HG03135 (cell line): ENCODE measurements at regions not wholly inside any gene's neighbourhood (a gene's known extent, or its start where the extent isn't known, plus 50 kb on each side); places are given as distances from the start of the nearest gene placed in this dataset.

Experiments used
- ATAC-seq: cut with Tn5 transposase; IDR thresholded peaks from one replicate; pipeline ENCODE4 v1.9.1; 2021; ENCODE audit warnings: mild to moderate bottlenecking, moderate library complexity; ENCODE audit not compliant: unreplicated experiment

DNA sequence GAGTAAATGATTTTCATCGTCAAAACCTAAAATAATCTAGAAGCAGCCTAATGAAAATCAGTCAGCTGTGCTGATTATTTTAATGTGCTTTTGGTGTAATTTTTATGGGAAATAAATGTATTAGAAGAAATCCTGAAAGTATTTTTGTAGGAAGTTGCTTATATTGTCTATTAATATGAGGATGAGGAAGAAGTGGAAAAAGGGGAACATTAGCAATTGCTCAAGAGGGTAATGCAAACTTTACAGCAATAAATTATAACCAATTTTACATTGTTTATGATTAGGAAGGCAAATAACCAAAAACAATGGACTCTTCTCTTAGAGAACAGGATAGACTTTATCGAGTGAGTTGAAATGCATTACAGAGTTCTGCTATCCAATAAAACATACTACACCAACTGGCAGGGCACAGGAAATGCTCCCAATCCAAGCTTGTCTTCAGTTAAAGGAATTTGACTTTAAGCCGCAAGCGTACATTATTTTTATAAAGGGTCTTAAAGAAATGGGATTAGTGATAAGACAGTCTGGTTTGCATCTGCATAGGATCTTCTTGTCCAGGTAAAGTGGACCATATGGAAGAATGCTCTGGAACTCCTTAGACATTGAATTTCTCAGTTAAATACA is 374.8 kb downstream of the PDGFC start:
- no peak for ATAC-seq

DNA sequence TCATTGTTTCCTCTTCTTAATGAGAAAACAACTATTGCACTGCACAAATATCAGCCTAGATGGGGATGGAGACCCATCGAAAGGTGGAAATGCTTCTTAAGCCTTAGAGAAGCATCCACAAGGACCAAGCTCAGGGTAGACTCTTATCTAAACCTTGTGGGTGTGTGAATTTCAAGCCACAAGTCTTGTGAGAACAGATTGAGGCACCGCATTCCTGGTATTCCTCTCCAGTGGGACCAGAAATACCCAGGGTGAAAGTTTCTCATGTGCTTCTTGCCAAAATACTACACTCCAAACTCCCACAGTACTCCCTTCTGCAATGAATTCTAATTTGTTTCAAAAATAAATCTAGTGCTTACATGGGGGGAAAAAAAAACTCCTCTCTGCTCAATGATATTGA is 375.6 kb downstream of the PDGFC start:
- ATAC-seq: no peak

DNA sequence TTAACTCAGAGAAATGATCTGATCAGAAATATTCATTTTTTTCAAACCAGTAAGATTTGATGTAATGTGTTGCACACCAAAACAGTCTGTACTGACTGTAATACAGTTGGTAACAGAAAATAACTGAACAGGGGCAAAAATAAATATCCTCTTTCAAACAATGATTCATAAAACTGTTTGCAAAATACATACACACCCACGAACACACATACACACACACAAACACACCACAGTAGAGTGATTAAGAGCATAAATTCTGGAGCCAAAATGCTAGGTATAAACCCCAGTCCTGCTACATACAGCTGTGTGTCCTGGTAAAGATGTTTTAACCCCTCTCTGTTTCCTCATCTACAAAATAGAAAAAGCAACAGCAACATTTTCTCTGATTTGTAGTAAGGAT is 376.6 kb downstream of the PDGFC start:
- ATAC-seq: no peak

DNA sequence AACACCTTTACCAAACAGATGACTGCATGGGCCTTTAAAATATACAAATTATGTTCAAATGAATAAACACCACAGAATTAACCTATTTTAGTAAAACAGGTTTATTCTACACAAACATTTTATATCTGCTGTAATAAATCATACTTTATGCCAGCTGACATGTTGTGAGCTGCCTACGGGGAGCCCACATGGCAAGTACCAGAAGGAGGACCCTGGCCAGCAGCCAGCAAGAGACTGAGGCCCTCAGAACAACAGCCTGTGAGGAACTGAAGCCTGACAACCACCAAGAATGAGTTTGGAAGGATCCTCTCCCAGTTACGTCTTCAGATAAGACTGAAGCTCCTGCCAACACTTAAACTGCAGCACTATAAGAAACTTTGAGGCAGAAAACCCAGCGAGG is 377.0 kb downstream of the PDGFC start:
- ATAC-seq: no peak

DNA sequence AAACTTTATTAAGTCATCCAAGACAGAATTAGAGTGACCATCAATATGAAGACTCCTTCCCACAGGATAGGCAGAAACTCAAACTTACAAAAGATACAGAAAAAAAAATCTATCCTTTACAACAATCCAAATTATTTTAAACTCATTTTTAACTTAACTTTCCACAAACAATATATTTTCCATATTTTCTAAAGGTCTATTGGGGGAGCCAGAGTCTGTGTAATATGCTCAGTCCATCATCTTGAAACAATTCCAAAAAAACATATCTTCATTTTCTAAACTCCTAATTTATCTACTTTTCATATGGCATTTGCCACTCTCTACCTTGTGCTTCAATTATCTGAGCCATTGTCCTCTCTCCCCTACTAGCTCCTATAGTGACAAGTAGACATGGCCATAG is 378.1 kb downstream of the PDGFC start:
- ATAC-seq: no peak

DNA sequence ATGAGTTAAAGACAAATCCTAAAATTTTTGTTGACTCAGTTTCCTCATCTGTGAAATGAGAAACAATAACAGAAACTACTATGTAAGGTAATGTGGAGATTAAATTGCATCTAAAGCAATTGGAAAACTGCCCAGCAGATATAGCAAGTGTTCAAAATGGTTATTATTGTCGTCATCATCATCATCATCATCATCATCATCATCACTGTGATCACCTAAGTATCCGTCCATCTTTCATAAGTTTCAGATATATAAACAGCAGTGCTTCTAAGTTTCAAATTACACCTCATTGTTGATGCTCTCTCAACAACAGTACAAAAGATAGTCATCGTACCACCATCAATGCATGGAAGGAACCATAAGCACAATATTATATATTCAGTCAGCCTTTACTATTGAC is 379.9 kb downstream of the PDGFC start:
- no peak for ATAC-seq

DNA sequence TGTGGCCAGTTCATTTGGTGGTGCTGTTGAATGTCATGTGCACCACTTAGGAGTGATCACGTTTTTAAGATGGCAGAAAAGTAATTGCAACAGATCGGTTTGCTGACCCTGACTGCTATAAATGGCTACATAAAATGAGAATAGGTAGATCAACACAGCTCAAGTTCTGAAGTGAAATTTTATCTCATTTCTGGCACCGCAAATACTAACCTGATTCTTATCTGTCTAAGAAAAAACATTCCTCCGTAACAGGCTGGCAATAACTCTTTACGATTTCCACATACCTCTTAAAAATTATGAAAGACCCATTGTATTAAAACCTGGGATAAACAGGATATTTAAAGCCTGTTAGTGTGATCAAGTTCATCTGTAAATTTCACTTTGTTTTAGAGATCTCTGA is 387.5 kb downstream of the PDGFC start:
- no peak for ATAC-seq

DNA sequence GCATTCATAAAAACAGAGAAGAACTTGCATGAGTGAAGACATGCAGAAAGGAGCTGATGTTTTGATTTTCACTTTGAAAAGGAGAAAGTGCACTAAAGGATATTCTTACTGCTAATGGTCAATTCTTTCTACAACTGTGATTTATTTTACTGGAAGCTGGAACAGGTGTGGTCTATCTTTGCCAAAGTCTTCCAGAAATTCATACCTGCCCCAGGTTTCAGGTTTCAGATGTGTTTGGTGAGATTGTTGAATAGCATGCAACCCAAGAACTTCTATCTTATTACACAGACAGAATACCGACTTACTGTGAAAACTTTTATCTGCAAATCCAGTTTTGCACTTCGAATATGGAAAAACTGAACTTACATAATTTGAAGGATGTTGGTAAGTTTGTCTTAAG is 388.3 kb downstream of the PDGFC start:
- ATAC-seq: no peak

DNA sequence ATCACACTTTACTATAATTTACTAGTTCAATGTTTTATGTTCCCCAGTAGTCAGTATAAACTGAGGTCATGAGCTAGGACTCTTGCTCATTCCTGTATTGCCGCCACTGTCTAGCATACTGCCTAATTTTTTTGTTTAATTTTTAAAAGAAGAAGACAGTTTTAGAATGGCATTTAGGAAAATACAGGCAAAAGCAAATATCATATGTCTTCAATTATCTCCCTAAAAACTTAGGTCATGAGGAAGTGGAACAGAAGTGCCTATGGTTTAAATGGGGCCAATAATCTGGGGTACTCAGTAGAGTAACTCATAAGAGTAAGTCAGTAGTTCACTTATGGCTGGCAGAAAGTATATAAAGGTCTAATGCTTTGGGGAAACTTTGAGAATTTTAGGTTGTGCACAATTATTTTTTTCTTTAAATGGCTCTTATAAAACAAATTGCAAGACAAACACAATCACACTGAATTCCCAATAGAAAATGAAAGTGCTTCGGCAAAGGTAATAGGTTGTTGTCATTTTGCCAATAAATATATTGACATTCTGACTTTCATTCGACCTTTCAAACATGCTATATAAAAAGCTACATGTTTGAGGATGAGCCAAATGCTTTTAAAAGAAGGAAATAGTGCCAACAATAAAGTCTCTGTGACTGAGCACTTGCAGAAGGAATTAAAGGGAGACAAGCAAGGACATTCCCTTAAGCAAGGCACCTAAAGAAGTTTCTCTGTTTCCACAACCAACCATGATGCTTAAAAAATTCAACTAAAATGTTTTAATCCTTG is 390.1 kb downstream of the PDGFC start:
- no peak for ATAC-seq

DNA sequence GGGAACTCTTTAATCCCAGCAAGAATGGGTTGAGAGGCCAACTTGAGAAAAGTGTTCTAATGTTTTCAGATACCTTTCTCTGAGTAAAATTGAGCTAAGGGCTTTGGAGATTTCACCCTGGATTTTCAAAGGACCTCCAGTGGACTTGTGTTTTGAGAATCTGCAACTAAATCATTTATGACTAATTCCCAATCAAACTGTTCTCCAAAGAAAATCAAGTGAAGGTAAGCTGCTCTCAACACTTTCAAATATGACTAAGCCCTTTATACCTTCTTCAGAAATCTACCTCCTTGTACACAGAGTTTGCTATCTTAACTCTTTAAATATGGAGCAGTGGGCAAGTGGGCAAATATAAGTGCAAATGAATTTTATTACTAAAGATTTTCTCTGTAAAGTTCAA is 392.9 kb downstream of the PDGFC start:
- no peak for ATAC-seq

DNA sequence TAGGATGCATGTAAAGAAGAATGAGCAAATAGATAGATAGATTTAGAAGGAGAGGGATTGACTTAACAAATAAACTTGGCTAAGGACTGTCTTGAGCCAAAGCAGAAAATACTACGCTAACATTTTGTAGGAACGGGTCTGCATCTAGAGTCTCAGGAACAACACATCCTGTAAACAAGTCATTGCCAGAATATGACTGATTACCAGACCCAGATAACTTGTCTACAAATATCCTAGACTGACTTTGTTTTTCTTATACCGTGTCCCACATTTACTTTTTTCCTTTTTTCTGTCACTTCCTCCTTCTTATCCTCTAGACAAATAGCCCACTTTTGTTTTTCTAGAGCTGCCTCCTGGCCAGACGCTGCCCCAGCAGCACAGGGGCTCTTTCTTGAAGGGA is 393.6 kb downstream of the PDGFC start:
- no peak for ATAC-seq

DNA sequence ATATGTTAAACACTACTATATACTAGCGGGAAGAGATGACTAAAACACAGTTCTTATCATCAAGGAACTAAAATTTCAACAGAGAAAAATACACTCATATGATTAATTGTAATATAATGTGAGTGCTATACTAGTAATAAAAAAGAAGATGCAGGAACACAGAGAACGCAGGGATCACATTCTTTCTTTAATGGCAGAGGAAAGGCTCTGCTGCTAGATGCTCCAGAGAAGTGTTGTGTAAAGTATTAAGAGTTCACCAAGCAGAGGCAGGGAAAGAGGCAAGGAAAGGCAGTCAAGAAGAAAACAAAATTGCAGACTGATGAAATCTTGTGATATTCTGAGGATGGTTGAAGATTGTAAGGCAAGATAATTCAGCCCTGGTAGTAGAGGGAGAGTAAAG is 394.7 kb downstream of the PDGFC start:
- no peak for ATAC-seq

DNA sequence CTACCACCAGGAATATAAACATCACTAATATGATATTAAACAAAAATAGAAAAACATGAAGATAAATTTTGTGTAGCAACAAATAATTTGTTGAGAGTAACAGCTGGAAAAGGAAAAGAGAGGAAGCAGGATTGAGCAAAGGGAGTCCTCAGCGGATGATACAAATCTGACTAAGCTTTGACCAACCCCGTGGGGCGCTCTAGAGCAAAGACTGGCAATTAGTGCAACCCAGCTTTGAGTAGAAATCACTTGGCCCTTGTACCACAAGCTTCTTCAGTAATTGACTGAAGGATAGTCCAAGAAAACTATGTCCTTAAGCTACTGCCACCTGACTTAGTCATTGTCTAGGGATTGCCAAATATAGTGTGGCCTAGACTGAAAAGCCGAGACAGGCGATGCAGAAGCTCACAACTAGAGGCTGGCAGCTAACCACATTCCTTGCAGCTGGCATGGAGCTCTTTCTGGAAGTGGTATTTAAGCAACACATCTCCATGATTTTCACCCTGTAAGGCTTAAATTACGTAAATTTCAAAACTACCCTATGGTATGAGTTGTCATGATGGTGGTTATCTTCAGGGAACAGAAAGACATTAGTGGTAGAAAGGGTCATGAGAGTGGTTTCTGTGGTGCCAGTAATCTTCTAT is 396.0 kb downstream of the PDGFC start:
- no peak for ATAC-seq

DNA sequence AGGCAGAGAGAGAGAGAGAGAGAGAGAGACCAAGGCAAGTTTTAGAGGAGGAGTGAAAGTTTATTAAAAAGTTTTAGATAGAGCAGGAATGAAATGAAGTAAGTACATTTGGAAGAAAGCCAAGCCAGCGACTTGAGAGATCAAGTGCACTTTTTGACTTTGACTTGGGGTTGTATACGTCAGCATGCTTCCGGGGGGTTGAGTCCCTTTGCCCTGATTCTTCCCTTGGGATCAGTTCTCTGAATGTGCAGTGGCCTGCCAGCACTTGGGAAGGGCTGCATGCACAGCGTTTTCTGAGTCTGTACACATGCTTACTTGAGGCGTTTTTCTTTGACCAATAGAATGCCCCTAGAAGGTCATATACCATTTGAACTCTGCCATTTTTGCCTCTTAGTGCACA is 400.5 kb downstream of the PDGFC start:
- ATAC-seq: no peak

DNA sequence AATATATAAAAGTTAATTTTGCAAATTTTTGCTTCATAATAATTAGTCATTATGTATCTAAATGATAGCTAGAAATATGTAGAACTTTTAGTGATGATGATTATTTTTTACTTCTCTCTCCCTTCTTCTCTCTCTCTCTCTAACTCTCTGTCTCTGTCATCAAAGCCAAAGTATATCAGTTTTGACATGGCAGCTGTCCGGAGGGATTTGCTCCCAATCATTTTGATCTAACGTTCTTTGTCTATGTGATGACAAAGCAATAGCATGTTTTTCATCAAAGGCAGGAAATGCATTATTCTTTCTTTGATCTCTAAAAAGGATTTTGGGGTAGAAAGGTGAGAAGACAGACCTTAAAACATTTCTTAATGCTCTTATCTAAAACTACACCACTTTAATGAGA is 402.1 kb downstream of the PDGFC start:
- ATAC-seq: no peak

DNA sequence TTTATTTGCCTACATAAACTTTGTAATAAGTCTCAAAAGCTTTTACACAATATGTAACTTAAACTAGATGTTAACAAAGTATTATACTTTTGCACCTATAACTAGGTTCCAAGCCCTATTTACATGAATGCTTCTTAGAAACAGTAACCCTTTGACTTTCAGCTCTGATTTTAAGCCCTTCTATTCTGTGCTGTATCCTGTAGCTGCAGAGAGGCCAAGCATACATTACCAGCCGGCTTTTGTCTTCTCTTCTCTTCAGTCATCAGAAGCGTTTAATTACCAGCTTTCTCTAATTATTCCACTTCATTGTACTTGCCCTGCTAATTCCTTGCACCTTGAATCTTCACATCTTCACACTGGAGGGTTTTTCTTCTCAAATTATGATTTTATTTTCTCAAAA is 403.1 kb downstream of the PDGFC start:
- no peak for ATAC-seq

DNA sequence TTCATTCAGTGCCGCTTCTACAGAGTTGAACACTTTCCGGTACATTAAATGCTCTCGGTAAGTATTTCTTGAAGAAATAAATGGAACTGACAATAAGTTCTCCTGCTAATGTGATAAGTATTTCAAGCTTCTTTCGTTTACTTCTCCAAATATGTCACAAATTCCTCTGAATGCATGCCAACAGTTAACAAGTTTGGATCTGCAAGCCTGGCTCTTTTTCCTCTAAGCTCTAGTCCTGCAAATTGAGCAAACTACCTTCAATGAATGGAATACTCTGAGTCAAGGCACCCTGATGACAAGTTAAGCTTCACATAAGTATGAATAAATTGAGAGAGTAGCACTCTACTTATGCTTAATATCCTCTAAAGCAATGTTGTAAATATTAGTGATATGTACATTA is 403.6 kb downstream of the PDGFC start:
- no peak for ATAC-seq

DNA sequence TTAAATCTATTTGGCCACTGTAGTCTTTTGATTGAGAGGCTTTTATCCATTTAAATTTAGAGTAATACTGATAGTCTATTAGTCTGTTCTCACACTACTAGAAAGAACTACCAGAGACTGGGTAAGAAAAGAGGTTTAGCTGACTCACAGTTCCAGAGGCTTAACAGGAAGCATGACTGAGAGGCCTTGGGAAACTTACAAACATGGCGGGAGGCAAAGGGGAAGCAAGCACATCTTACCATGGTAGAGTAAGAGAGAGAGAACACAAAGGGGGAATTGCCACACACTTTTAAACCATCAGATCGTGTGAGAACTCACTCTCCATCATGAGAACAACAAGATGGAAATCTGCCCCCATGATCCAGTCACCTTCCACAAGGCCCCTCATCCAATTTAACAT is 410.9 kb downstream of the PDGFC start:
- no peak for ATAC-seq

DNA sequence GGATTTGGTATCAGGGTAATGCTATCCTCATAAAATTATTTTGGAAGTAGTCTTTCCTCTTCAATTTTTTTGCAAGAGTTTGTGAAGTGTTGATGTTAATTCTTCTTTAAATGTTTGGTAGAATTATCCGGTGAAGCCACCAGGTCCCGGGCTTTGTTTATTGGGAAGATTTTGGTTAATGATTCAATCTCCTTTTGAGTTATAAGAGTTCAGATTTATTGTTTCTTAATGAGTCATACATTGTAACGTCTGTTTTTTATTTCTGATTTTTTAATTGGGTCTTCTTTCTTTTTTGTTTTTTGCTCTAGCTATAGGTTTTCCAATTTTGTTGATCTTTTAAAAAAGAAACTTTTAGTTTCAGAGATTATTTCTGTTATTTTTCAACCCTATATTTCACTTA is 412.3 kb downstream of the PDGFC start:
- ATAC-seq: no peak

DNA sequence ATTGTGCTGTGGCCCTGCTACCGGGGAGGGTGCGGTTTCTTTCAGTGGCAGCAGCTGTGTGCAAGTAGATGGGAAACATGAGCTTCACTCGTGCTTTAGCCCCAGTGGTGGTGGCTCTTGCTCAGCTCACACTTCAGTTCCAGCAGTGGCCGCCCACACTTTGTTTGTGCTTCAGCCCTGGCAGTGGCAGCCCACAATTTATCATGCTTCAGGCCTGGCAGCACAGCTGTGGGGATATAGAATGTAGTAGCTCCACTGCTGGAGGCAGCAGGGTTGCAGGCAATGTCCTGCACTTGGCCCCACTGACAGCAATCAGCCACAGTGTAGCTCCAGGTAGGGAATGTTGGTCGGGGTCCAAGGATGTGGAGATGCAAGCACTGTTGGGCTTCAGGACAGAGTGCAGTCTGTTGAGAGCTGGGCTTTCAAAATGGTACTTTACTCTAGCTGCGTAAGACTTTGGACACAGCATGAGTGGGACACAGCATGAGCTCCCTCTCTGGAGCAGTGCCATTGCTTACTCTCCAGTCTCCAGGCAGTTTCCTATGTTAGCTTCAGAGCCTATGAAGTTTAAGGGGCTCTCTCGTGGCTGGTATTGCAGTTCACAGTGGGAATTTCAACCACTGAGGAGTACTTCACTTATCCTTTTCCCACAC is 413.1 kb downstream of the PDGFC start:
- ATAC-seq: no peak

DNA sequence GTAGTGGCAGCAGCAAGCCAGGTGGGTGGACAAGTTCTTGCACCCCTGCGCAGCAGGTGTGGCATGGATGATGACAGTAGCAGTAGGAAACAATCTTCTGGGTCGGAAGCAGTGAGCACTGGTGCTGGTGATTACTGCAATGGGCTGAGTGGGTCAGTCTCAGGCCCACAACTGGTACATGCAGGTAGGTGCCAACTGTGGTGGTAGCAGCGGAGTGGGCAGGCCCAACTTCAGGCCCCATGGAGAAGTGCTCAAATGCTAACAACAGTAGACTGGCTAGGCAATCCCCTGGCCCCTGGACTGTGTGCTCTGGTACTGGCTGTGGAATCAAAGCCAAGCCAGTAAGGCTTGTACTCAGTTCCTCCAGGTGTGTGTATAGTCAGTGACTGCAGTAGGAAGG is 413.7 kb downstream of the PDGFC start:
- ATAC-seq: no peak

DNA sequence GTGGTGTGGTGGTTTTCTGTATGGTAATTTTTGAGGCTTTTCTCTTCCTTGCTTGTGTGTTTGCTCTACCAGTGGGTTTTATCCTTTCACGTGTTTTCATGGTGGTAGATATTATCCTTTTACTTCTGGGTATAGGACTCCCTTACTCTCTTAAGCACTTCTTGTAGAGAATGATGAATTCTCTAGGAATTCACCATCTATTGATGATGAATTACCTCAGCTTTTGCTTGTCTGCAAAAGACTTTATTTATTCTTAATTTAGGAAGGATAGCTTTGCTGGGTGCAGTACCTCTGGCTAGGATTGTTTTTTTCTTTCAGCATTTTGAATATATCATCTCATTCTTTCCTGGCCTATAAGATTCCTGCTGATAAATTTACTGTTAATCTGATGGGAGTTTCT is 415.3 kb downstream of the PDGFC start:
- ATAC-seq: no peak
